OCI-LY7 (cell line): ENCODE measurements at regions not wholly inside any gene's neighbourhood (a gene's known extent, or its start where the extent isn't known, plus 50 kb on each side); places are given as distances from the start of the nearest gene placed in this dataset.

Experiments used
- EZH2phosphoT487 ChIP-seq: fragments of 200-600 bp; sonication (generic); IDR thresholded peaks from 2 replicates; pipeline ENCODE4 v1.6.1; 2018; ENCODE audit warnings: low read depth, borderline replicate concordance, mild to moderate bottlenecking, mixed run types, antibody characterized with exemption, low read length, moderate library complexity, mixed read lengths
- TF ChIP-seq, protein P1 (sequence below): fragments of 200-600 bp; sonication (generic); conservative IDR thresholded peaks from 2 replicates; pipeline ENCODE4 v1.5.1; 2014; ENCODE audit warnings: mild to moderate bottlenecking, antibody characterized with exemption, low read length, moderate library complexity, mixed read lengths

DNA sequence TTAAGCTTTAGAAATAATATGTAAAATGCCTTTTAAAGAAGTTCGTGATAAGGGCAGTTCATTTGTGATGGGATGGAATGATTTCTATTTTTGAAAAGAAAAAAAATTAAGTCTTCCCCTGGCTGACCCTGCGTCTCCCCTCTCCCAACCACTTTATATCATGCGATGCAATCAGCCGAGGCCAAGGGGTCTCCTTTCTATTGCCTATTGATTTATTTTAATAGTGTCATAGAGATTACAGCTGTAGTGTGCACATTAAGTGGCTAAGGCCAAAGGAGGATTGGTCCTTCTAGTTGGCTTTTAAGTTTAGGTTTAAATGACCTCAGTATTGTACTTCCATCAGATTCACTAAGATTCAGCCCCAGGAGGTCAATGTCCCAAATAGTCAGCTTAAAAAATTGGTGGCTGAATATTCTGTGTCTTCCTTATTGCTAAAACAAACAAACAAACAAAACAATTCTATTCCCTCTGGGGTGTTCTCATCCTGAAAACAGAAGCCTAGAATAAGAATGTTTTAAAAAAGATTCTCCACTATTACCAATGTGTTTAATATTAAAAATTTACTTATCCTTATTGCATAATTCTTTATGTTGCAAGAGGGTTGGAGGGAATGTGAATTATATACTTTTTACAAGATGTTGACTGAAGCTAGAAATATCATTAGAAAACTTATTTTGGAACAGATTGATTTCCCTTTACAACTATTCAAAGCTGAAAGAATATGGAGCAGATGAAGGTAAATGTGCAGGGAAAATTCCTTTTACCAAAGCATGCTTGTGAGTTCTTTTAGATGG lies 359.1 kb downstream of the SAMD5 start:
- TF ChIP-seq, protein P1, sequence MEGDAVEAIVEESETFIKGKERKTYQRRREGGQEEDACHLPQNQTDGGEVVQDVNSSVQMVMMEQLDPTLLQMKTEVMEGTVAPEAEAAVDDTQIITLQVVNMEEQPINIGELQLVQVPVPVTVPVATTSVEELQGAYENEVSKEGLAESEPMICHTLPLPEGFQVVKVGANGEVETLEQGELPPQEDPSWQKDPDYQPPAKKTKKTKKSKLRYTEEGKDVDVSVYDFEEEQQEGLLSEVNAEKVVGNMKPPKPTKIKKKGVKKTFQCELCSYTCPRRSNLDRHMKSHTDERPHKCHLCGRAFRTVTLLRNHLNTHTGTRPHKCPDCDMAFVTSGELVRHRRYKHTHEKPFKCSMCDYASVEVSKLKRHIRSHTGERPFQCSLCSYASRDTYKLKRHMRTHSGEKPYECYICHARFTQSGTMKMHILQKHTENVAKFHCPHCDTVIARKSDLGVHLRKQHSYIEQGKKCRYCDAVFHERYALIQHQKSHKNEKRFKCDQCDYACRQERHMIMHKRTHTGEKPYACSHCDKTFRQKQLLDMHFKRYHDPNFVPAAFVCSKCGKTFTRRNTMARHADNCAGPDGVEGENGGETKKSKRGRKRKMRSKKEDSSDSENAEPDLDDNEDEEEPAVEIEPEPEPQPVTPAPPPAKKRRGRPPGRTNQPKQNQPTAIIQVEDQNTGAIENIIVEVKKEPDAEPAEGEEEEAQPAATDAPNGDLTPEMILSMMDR, result no peak
- no peak for TF ChIP-seq EZH2phosphoT487
